WTC11 (cell line): ENCODE measurements at regions not wholly inside any gene's neighbourhood (a gene's known extent, or its start where the extent isn't known, plus 50 kb on each side); places are given as distances from the start of the nearest gene placed in this dataset.

ENCODE experiments used
- ATF2 ChIP-seq: sonication (generic); formaldehyde crosslinking; IDR thresholded peaks from 2 replicates; pipeline ENCODE4 v1.8.1; 2022; ENCODE audit warnings: low read depth, missing genetic modification reagents, borderline replicate concordance
- CTCF ChIP-seq: fragments of 200-600 bp; IDR thresholded peaks from 2 replicates; pipeline ENCODE4 v1.8.0; 2022; ENCODE audit warnings: antibody characterized with exemption
- KAT7 ChIP-seq: sonication (generic); formaldehyde crosslinking; IDR thresholded peaks from 2 replicates; pipeline ENCODE4 v1.8.1; 2023; ENCODE audit warnings: missing genetic modification reagents, mild to moderate bottlenecking, borderline replicate concordance
- ZBTB21 ChIP-seq: sonication (generic); formaldehyde crosslinking; IDR thresholded peaks from 2 replicates; pipeline ENCODE4 v1.8.1; 2023; ENCODE audit warnings: mild to moderate bottlenecking, missing genetic modification reagents, borderline replicate concordance
- TF ChIP-seq, protein P1 (sequence below): sonication (generic); formaldehyde crosslinking; conservative IDR thresholded peaks from 2 replicates; pipeline ENCODE4 v1.8.1; 2022; ENCODE audit warnings: mild to moderate bottlenecking, missing genetic modification reagents

DNA sequence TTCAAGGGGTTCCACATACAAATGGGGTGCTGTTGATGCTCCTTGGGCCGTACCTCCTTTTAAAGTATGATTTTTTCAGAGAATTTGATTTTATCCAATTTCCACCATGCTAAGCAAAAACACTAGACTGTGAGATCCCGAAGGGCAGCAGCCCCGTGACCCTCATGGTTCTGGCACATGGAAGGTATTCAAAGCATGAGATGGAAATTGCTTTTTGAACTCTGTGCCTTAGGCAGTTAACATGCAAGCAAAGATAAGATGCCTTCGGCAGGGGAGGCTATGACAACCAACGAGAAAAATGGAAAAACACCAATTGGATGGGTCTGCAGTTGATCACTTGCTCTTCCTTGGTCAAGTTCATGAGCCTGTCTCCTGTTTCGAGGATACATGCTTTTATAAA is 120.8 kb upstream of the DIO3 start:
- no peak for TF ChIP-seq ZBTB21 (CRISPR knock-in tag)
- TF ChIP-seq, protein P1, sequence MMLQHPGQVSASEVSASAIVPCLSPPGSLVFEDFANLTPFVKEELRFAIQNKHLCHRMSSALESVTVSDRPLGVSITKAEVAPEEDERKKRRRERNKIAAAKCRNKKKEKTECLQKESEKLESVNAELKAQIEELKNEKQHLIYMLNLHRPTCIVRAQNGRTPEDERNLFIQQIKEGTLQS (CRISPR knock-in tag) = no peak
- TF ChIP-seq CTCF = no peak
- no peak for TF ChIP-seq ATF2
- TF ChIP-seq KAT7 = no peak
